LNCAP (cell line): ENCODE measurements at regions not wholly inside any gene's neighbourhood (a gene's known extent, or its start where the extent isn't known, plus 50 kb on each side); places are given as distances from the start of the nearest gene placed in this dataset.

Experiments used
- CTCF ChIP-seq: fragments of 450-650 bp; IDR thresholded peaks from 2 replicates; pipeline ENCODE4 v1.5.1; 2017; ENCODE audit warnings: mild to moderate bottlenecking

DNA sequence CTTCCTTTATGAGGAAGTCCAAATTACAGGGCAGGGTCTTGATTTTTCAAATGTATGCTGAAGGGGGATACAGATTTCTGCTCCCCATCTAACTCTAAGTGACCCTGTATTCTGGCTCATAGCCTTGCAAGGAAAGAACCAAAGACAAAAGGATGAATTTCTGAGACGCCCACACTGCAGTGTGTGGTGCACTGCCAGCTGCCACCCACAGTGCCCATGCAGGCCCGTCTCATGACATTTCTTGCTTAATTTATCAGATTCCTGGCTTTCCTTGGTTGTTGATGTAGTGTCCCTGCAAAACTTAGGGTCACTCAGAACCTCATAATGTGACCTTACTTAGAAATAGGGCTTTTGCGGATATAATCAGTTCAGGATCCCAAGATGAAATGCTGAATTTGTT, 68.0 kb downstream of the CBLN4 start:
- TF ChIP-seq CTCF: no peak

GRCh38 chr20:55936209-55936595, 69.1 kb downstream of the CBLN4 start:
- TF ChIP-seq CTCF: no peak

DNA sequence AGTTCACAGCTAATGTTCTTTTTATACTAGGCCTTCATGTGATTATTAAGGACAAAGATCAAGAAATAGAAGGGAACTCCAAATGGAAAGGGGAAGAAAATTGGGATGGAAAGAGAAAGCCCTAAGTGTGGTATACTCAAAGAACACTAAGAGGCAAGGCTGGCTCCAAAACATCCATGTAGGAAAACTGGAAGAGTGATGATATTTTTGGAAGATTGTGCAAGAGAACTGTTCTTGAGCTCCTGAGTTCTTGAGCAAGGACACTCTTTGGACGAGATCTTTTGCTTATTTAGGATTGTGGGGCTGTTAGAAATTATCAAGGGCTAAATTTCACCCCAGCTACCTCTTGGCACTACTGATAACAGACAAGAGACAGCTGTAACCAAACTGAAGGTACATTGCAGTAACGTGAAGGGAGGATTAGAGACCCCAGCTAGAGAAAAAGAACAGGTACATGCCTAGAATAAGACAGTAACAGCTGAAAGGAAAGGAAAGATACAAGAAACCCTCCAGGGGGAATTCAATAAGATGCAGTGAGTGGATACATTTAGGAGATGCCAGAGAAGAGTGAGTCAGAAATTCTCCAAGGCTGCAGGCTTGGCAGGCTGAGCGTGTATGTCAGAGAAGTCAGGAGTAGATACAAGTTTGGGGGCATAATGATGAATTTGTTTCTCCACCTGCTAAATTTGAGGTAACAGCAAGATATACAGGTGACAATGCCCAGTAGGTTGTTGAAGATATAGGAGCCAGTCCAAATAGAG, 69.7 kb downstream of the CBLN4 start:
- no peak for TF ChIP-seq CTCF

DNA sequence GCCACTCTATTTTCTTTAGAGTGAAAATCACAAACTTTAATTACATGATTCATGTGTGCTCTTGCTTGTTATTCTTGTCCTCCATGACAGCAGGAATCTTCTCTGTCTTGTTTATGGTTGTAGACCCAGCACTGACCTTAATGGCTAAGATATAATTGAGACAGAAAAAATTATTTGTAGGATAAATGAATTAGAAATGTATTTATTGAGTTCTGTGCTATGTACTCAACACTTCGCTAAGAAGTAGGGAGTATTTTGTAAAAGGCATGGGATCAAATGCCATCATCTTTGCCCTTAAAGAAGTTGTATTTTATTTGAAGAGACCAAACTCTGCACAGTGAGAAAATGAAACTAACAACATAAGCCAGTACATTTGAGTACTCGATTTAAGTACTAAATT, 71.2 kb downstream of the CBLN4 start:
- no peak for TF ChIP-seq CTCF

DNA sequence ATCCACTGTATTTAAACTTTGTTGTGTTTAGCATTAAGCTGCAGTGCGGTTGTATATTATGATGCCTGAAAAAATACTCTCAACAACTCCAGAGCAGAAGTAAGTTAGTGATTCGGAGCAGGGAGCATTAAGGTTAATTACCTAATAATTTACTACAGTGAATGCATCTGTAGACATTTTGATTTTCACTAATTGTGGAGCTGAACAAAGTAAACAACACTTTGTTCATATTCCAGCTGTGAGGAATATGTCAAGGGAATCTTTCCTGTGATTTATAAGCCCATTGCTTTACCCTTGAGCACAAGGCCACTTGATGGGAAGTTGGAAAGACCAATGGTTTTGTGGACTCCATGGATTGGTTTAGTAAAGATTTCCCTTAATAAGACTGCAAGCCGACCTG, 77.1 kb downstream of the CBLN4 start:
- TF ChIP-seq CTCF: no peak

- no peak for TF ChIP-seq CTCF
Observed at GRCh38 chr20:55919956-55920355, 85.4 kb downstream of the CBLN4 start.

GRCh38 chr20:55919319-55919718, 86.0 kb downstream of the CBLN4 start:
- TF ChIP-seq CTCF: no peak

- no peak for TF ChIP-seq CTCF
Observed at GRCh38 chr20:55918471-55918870, 86.8 kb downstream of the CBLN4 start.
